Fibroblast of the aortic adventitia (primary cell): ENCODE measurements at regions not wholly inside any gene's neighbourhood (a gene's known extent, or its start where the extent isn't known, plus 50 kb on each side); places are given as distances from the start of the nearest gene placed in this dataset.

Source experiments
- DNase-seq: peaks from one replicate; pipeline ENCODE4 v3.0.0-alpha.2; 2010; ENCODE audit warnings: low read depth
- H3K4me3 ChIP-seq: 2 replicates; pipeline ENCODE4 v1.5.1; 2011; ENCODE audit warnings: low read depth, mild to moderate bottlenecking, control low read depth, low read length, moderate library complexity
- CTCF ChIP-seq: IDR thresholded peaks from 2 replicates; pipeline ENCODE4 v1.5.1; 2011; ENCODE audit warnings: mild to moderate bottlenecking, low read length, control low read depth, inconsistent platforms; ENCODE audit not compliant: insufficient read depth

GRCh38 chr10:109114579-109114978 is 808.7 kb downstream of the XPNPEP1 start:
- no peak overlapping the region for H3K4me3 ChIP-seq
- DNase-seq, result no peak
- no peak for TF ChIP-seq CTCF

GRCh38 chr10:109106604-109107003 is 816.7 kb downstream of the XPNPEP1 start:
- TF ChIP-seq CTCF, result no peak
- no peak overlapping the region for H3K4me3 ChIP-seq
- no peak for DNase-seq

GRCh38 chr10:109105725-109106124 is 817.6 kb downstream of the XPNPEP1 start:
- no peak for TF ChIP-seq CTCF
- DNase-seq, result no peak
- no peak overlapping the region for H3K4me3 ChIP-seq

GRCh38 chr10:109104806-109105205 is 818.5 kb downstream of the XPNPEP1 start:
- TF ChIP-seq CTCF, result no peak
- no peak for DNase-seq
- no peak overlapping the region for H3K4me3 ChIP-seq

- DNase-seq, result no peak
- H3K4me3 ChIP-seq, result no peak overlapping the region
- TF ChIP-seq CTCF, result no peak
Observed at GRCh38 chr10:109103278-109103677, 820.0 kb downstream of the XPNPEP1 start.

- TF ChIP-seq CTCF, result no peak
- no peak overlapping the region for H3K4me3 ChIP-seq
- DNase-seq, result no peak
Observed at GRCh38 chr10:109089779-109090178, 833.5 kb downstream of the XPNPEP1 start.

- DNase-seq, result no peak
- no peak for TF ChIP-seq CTCF
Observed at GRCh38 chr10:109071539-109071938, 851.8 kb downstream of the XPNPEP1 start.

More at GRCh38 chr10:109071539-109071938, 851.8 kb downstream of the XPNPEP1 start:
- no peak overlapping the region for H3K4me3 ChIP-seq
